SH-SY5Y (cell line): ENCODE measurements at regions not wholly inside any gene's neighbourhood (a gene's known extent, or its start where the extent isn't known, plus 50 kb on each side); places are given as distances from the start of the nearest gene placed in this dataset.

Source experiments
- GATA2 ChIP-seq: IDR thresholded peaks from 2 replicates; pipeline ENCODE4 v1.6.1; 2011; ENCODE audit warnings: mild to moderate bottlenecking, low read depth, low read length
- GATA3 ChIP-seq: IDR thresholded peaks from 2 replicates; pipeline ENCODE4 v1.6.1; 2011; ENCODE audit warnings: low read depth, mild to moderate bottlenecking, low read length, moderate library complexity

DNA sequence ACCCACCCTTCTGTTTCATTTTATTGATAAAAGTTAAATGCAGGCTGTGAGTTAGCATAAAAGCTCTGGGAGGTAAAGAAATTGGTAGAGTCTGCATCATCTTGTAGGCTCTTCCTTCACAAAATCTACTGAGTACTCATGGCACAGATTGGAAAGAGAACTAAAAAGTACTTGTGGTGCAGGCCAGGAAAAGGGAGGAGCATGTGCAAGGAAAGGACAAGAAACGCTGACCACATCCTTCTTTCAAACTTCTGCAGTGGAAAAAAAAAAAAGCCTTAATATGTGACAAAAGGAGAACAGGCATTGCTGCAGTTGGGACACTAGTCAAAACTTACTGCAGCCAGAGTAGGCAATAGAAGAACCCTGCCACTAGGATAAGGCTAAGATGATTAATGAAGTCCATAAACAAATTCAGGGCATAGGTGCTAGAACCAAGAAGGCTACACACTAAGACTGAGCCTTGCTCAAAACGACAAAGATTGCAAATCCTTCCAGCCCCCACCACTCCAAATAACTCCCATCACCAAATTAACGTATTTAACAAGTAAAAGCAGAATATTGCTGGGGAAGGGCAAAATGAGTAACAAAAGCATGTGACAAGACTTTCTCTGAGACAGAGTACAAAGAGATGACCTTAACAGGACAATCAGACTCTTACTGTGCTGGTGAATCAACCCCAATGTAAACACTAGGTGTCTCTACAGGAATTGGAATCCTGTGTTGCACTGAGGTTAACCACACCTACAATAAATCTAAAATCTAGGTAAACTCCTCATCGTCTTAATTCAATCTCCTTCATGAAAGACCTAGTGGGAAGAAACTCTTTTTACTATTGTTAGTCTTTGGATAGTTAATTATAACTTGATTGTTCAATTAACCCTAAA lies 1024.8 kb downstream of the TLE1 start:
- TF ChIP-seq GATA2, result no peak
- TF ChIP-seq GATA3, result no peak

DNA sequence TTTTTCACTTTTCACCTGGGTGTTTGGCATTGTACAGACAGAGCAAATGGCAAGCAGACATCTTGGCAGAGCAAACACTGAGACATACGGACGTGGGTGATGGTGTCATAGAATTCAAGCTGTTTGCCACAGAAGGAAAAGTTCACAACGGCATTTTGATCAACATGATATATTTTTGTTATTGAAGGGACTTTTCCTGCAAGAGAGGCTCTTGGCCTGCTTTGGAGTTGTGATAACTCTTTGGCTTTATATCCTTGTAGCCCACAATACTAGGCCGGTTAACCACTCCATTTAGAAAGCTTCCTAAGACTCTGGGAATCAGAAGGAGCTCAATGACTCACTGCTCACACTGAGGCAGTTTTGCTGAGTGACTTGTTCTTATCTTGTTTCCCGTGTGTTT lies 1038.3 kb downstream of the TLE1 start:
- TF ChIP-seq GATA2 (no peak), GATA3 (no peak)

DNA sequence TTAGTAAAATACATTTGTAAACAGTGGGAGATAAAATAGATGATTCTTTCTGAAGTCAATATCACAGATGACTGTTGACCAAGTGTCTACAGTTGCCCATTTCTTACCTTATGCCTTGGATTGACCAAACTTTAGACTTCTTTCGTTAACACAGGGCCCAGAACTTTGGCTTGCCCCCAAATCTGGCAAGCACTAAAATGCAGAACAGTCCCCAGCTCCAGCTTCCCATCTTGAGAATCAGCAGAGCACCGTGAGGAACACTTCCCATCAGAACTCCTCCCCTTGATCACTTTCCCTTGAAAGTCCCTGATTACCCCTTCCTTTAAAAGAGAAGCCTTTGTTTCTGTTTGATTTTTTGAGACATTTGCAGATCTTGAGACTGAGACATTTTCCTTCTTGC lies 1039.9 kb downstream of the TLE1 start:
- no peak for TF ChIP-seq GATA2
- no peak for TF ChIP-seq GATA3

DNA sequence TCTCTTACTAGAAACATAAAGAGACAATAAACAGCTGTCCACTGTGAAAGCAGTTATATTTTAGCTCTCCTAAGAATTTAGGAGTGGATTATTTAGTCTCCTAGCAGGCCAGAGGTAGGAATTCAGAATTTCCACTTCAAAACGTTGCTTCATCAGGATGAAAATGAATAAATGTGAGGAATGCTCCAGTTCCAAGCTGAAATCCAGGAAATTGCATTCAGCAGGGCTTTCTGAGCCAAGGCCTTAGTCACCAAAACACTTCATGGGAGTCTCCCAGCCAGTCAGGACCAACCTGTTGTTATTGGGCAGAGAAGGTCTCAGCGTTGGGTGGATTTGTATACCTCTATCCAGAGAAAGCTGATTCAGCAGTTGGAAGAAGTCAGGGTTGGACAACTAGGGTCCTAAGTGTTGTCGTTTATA lies 1040.3 kb downstream of the TLE1 start:
- TF ChIP-seq GATA3, result no peak
- no peak for TF ChIP-seq GATA2

DNA sequence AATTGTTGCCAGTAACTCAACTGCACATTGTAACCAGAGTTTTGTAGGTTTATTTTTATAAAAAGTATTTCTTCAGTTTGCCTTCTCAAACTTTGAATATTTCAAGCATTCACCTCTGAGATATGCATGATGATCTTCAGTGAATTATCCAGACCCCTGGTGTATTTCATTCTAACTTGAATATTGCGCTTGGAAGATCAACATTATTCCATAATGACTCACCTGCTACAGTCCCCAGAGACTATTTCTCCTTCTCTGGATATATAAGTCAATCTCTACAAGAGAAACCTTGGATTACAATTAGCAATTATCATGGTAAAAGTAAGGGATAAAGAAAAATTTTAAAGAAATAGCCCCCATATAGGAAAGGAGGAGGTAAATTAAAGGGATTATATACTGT lies 1041.0 kb downstream of the TLE1 start:
- TF ChIP-seq GATA3, result no peak
- TF ChIP-seq GATA2, result no peak

DNA sequence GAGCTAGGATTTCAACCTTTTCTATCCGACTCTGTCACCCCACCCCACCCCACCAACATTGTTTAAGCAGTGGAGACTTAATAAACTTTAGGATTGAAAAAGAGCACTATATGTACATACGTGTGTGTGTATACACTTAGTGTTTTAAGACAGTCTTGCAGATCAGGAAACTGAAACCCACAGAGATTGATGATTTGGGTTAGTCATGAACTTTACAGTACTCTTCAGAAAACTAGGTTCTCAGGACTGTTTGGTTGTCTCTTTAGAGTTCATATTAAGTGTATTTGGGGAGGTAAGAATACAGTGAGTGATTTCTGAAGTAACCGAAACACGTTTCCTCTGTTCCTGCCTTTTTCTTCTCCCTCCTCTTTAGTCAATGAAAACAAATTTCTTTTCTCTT lies 1043.1 kb downstream of the TLE1 start:
- no peak for TF ChIP-seq GATA2
- no peak for TF ChIP-seq GATA3

DNA sequence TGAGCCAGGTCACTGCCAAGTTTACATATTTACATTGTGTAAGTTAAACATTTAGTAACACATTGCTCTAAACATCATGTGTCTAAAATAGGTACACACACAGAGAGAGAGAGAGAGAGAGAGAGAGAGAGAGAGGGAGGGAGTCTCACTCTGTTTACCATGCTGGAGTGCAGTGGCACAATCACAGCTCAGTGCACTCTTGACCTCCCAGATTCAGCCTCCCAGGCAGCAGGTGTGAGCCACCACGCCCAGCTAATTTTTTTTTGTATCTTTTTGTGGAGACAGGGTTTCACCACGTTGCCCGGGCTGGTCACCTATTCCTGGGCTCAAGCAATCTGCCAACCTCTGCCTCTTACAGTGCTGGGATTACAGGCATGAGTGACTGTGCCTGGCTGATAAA lies 1045.3 kb downstream of the TLE1 start:
- TF ChIP-seq GATA2, result no peak
- no peak for TF ChIP-seq GATA3

DNA sequence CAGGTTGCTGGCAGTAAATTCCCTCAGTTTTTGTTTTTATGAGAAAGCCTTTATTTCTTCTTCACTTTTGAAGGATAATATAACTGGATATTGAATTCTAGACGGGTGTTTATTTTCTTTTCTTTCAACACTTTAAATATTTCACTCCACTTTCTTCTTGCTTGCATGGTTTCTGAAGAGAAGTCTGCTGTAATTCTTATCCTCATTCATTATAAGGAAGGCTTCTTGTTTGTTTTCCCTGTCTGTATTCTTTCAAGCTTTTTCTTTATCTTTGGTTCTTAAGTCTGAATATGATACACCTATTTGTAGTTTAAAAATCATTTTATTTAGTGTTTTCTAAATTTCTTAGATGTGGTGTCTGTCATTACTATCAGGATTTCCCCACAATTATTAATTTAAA lies 1054.3 kb downstream of the TLE1 start:
- TF ChIP-seq GATA3, result no peak
- no peak for TF ChIP-seq GATA2

DNA sequence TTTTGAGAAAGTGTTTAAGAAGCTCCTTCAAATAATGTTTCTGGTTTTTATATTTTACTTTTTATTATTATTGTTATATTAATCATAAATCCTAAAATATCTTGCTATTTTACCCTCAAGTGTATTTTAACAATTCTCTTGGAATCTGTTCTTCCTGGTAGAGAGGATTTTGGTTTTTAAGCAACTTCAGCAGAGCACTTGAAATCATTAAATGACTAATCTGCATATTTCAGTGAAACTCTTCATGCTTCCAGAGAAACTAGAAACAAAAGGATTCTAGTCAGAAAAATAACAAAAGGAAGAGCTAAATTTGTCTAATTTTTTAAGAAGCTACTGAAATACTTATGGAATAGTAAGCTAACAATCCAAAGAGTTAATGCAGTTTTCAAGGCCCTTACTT lies 1057.3 kb downstream of the TLE1 start:
- TF ChIP-seq GATA3 (no peak), GATA2 (no peak)

DNA sequence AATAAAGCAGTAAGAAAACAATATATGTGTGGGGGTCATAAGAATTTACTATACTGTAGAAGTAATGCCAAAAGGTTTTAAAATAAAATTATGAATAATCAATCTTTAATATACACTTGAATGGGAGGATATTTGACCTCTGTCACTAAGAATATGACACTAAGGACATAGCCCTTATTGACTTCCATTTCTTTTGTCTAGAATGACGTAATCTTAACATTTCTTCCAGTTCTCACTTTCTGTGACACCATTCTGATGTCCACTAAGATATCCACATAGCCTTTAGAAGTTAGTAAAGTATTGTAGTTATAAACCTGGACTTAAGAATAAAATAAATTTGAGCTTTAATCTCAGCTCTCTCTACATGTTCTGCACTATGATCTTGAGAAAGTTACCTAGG lies 1050.7 kb downstream of the TLE4 start:
- TF ChIP-seq GATA2 (no peak), GATA3 (no peak)

DNA sequence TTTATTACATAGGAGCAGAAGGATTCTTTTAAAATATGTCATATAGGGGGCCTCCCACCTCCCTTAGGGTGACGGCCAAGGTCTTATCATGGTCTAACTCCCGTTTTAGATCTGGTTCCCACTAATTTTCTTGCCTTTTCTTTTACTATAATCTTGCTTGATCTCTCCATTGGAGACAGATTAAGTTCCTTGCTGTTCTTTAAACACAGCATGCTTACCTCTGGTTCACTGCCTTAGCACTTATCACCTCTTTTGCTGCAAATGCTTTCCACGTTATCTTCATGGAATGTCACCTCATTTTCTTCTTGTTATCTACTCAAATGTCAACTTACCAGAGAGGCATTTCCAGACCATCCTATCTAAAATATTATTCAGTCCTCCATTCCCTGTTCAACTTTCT lies 1047.6 kb downstream of the TLE4 start:
- TF ChIP-seq GATA3 (no peak), GATA2 (no peak)

DNA sequence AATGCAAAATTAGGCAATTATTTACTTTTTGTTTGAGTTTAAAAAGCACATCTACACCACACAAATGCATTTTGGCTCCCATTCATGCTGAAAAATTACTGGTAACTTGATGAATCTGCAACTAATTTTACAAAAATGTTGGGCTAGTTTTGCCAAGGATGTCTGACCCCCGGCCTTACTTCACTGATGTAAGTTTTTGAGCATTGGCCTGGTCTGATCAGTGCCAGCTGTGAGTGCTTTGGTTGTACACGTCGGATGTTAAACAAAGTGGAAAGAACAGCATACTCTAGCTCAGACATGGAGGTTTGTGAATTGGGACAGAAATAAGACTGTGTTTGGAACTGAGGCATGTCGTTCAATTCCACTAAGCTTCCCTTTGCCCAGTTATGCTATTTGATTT lies 1044.2 kb downstream of the TLE4 start:
- TF ChIP-seq GATA3, result no peak

DNA sequence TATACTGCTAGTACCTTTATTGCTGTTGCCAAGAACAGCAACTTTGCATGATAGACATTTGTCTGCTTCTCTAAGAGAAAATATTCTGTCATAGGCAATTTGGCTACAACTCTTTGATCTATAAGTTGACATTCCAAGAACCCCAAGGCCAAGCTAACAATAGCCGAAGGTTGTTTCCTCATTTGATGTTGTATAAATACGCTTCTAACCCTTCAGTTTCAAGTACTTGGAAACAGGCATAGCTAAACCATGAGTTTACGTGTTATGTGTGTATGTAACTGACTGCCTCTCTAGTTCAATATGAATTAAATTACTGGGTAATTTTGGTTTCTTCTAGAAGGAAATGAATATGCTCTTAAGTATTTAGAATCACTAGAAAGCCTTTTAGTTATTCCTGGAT lies 1034.0 kb downstream of the TLE4 start:
- TF ChIP-seq GATA3 (no peak), GATA2 (no peak)

DNA sequence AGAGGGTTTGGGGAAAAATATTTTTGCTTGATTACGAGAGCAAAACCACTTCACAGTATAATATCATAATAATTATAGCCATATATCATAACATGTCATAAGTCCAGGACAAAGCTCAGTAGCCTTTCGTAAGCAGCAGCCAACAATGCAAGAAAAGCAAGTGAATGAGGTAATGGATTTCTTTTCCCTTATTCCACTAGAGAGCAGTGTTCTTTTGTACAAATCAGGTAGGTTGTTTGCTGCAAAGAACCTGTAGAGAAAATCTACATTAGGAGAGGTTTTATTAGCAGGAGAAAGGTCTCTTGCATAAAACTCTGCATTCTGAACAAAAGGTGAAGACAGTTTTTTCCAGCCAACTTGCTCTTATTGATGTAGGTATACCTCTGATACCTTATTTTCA lies 1033.4 kb downstream of the TLE4 start:
- TF ChIP-seq GATA3, result no peak
- no peak for TF ChIP-seq GATA2

DNA sequence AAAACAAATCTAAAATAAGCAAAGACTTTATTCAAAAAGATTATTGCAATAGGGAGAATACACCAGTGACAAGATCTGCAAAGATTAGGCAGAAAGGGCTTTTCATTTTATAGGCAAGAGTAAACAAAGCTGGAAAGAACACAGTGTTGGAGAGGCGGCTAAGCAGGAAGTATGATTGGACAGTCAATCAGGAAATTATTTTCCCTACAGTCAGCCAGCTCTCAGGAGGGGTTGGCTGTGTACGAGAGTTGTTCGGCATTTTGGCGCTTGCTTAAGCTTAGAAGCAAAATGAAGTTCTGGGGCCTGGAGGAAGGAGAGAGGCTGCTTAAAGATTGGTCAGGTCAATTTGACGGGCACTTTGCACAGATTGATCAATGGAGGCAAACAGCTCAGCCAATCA lies 1030.5 kb downstream of the TLE4 start:
- TF ChIP-seq GATA2 (no peak), GATA3 (no peak)

DNA sequence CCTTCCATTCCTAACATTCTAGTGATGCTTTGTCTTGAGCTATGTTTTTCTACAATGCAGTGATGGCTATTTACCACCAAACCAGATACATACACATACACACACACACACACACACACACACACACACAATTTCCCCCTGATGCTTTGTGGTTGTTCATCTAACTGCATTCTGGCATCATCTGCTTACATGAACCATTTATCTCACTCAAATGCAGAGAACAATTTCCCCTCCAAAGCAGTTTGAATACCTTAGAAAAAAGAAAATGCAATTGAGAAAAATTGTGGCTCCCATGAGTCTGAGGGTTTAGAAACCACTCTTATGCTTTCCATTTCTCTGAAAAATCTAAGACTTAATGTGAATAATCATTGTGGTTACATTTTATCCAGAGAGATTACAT lies 1024.8 kb downstream of the TLE4 start:
- TF ChIP-seq GATA3 (no peak), GATA2 (no peak)
